ENCODE measurements at regions not wholly inside any gene's neighbourhood (a gene's known extent, or its start where the extent isn't known, plus 50 kb on each side); places are given as distances from the start of the nearest gene placed in this dataset.

- no peaks in the 10 kb centered on the region for H3K79me2 ChIP-seq (ENCODE audit: control insufficient read depth, insufficient read depth, low read length)
- no peak overlapping the region for H3K4me2 ChIP-seq (ENCODE audit: control insufficient read depth, extremely low read depth, insufficient read depth, low read depth, low read length)
- dilution Hi-C loops (cut with MboI; ENCODE audit: extremely low pct_ligation_motif_present, low sequenced_read_pairs): no loop called here
- no peak for TF ChIP-seq CTCF (optimal IDR thresholded peaks at IDR 0.05 in 1 of 3, IDR thresholded peaks at IDR 0.05 in 1 of 3, conservative IDR thresholded peaks at IDR 0.05 in 1 of 3; ENCODE audit: extremely low read depth in 1 of 3, insufficient read depth in 2 of 3, low read length in 3 of 3)
- H3K27ac ChIP-seq (ENCODE audit: control insufficient read depth, insufficient read depth, low read length): no peak overlapping the region
- peaks cover 10% of the 10 kb centered on the region for H3K4me1 ChIP-seq (ENCODE audit: control insufficient read depth, extremely low read depth, insufficient read depth, low read length)
- H2AFZ ChIP-seq (ENCODE audit: control insufficient read depth, low read length): no peak overlapping the region
- H4K20me1 ChIP-seq (ENCODE audit: control insufficient read depth, extremely low read depth, insufficient read depth, low read length): no peaks in the 10 kb centered on the region
- no peaks in the 10 kb centered on the region for H3K27me3 ChIP-seq (ENCODE audit: control insufficient read depth, extremely low read depth, insufficient read depth, low read length)
- peak; percentile 84 for FAIRE-seq
- no peak overlapping the region for H3K9ac ChIP-seq (ENCODE audit: control insufficient read depth, extremely low read depth, insufficient read depth, low read length)
- H3K36me3 ChIP-seq (ENCODE audit: control insufficient read depth in 2 of 2, extremely low read depth in 1 of 2, insufficient read depth in 2 of 2, low read length in 2 of 2): no peaks in the 10 kb centered on the region
- no peaks in the 10 kb centered on the region for H3K9me1 ChIP-seq (ENCODE audit: control insufficient read depth, extremely low read depth, insufficient read depth, low read length)
- no peak overlapping the region for H3K4me3 ChIP-seq (ENCODE audit: control insufficient read depth in 2 of 3, extremely low read depth in 1 of 3, insufficient read depth in 2 of 3, low read depth in 1 of 3, low read length in 3 of 3)
- H3K9me3 ChIP-seq (ENCODE audit: control insufficient read depth, low read depth, low read length): no peaks in the 10 kb centered on the region
- no peak for DNase-seq (ENCODE audit: low read depth, low spot score)
Measured at GRCh38 chr4:186934841-186935443, 211.3 kb upstream of the FAT1 start.

GRCh38 chr4:186935901-186936300 is 212.2 kb upstream of the FAT1 start:
- no peak for FAIRE-seq
- Histone ChIP-seq H3K9ac (ENCODE audit: control insufficient read depth, extremely low read depth, insufficient read depth, low read length) (no peak overlapping the region), H3K27me3 (ENCODE audit: control insufficient read depth, extremely low read depth, insufficient read depth, low read length) (no peaks in the 10 kb centered on the region), H3K4me2 (ENCODE audit: control insufficient read depth, extremely low read depth, insufficient read depth, low read depth, low read length) (no peak overlapping the region), H3K9me3 (ENCODE audit: control insufficient read depth, low read depth, low read length) (no peaks in the 10 kb centered on the region), H3K36me3 (ENCODE audit: control insufficient read depth in 2 of 2, extremely low read depth in 1 of 2, insufficient read depth in 2 of 2, low read length in 2 of 2) (no peaks in the 10 kb centered on the region), H3K4me3 (ENCODE audit: control insufficient read depth in 2 of 3, extremely low read depth in 1 of 3, insufficient read depth in 2 of 3, low read depth in 1 of 3, low read length in 3 of 3) (no peak overlapping the region), H3K9me1 (ENCODE audit: control insufficient read depth, extremely low read depth, insufficient read depth, low read length) (no peaks in the 10 kb centered on the region), H3K4me1 (ENCODE audit: control insufficient read depth, extremely low read depth, insufficient read depth, low read length) (peaks cover 10% of the 10 kb centered on the region), H3K27ac (ENCODE audit: control insufficient read depth, insufficient read depth, low read length) (no peak overlapping the region), H2AFZ (ENCODE audit: control insufficient read depth, low read length) (peak overlapping the region; percentile 30), H4K20me1 (ENCODE audit: control insufficient read depth, extremely low read depth, insufficient read depth, low read length) (no peaks in the 10 kb centered on the region), H3K79me2 (ENCODE audit: control insufficient read depth, insufficient read depth, low read length) (no peaks in the 10 kb centered on the region)
- DNase-seq (ENCODE audit: low read depth, low spot score): no peak
- dilution Hi-C loops (cut with MboI; ENCODE audit: extremely low pct_ligation_motif_present, low sequenced_read_pairs): no loop called here
- TF ChIP-seq CTCF (optimal IDR thresholded peaks at IDR 0.05 in 1 of 3, IDR thresholded peaks at IDR 0.05 in 1 of 3, conservative IDR thresholded peaks at IDR 0.05 in 1 of 3; ENCODE audit: extremely low read depth in 1 of 3, insufficient read depth in 2 of 3, low read length in 3 of 3): no peak
- no peak for TF ChIP-seq EZH2 (IDR thresholded peaks at IDR 0.05; ENCODE audit: low read length)
